H9 (cell line): ENCODE measurements at regions not wholly inside any gene's neighbourhood (a gene's known extent, or its start where the extent isn't known, plus 50 kb on each side); places are given as distances from the start of the nearest gene placed in this dataset.

ENCODE experiments used
- DNase-seq: peaks from one replicate; pipeline ENCODE4 v3.0.0-alpha.2; 2017
- H2AFZ ChIP-seq: one replicate; pipeline ENCODE4 v1.6.1; 2013; ENCODE audit warnings: mild to moderate bottlenecking, low read length, control low read depth, moderate library complexity
- H2AK5ac ChIP-seq: 2 replicates; pipeline ENCODE4 v1.6.1; 2013; ENCODE audit warnings: low read length, control low read depth, mixed read lengths; ENCODE audit not compliant: insufficient read length
- H2BK120ac ChIP-seq: one replicate; pipeline ENCODE4 v1.6.1; 2013; ENCODE audit warnings: low read depth, mild to moderate bottlenecking, low read length, control low read depth, inconsistent platforms; ENCODE audit not compliant: poor library complexity, severe bottlenecking
- H2BK12ac ChIP-seq: 2 replicates; pipeline ENCODE4 v1.6.1; 2013; ENCODE audit warnings: low read length, control low read depth, mixed read lengths, low read depth; ENCODE audit not compliant: insufficient read length
- H2BK15ac ChIP-seq: 2 replicates; pipeline ENCODE4 v1.6.1; 2013; ENCODE audit warnings: low read depth, low read length, control low read depth
- H2BK20ac ChIP-seq: one replicate; pipeline ENCODE4 v1.6.1; 2013; ENCODE audit warnings: low read depth, mild to moderate bottlenecking, low read length, control low read depth, inconsistent platforms; ENCODE audit not compliant: poor library complexity, severe bottlenecking
- H2BK5ac ChIP-seq: 2 replicates; pipeline ENCODE4 v1.6.1; 2013; ENCODE audit warnings: low read length, control low read depth, mixed read lengths; ENCODE audit not compliant: insufficient read length
- H3K14ac ChIP-seq: 2 replicates; pipeline ENCODE4 v1.6.1; 2013; ENCODE audit warnings: low read length, control low read depth; ENCODE audit not compliant: insufficient read depth
- H3K18ac ChIP-seq: 2 replicates; pipeline ENCODE4 v1.6.1; 2013; ENCODE audit warnings: low read depth, mild to moderate bottlenecking, mixed read lengths, low read length, control low read depth; ENCODE audit not compliant: insufficient read length
- H3K23ac ChIP-seq: 2 replicates; pipeline ENCODE4 v1.6.1; 2013; ENCODE audit warnings: low read length, control low read depth, mixed read lengths, low read depth; ENCODE audit not compliant: insufficient read length
- H3K23me2 ChIP-seq: 2 replicates; pipeline ENCODE4 v1.6.1; 2013; ENCODE audit warnings: low read depth, mild to moderate bottlenecking, mixed read lengths, low read length, control low read depth; ENCODE audit not compliant: insufficient read length, poor library complexity, severe bottlenecking
- H3K27ac ChIP-seq: 2 replicates; pipeline ENCODE4 v1.5.1; 2013; ENCODE audit warnings: low read length, control low read depth, mixed read lengths, low read depth; ENCODE audit not compliant: insufficient read length
- H3K27me3 ChIP-seq: 2 replicates; pipeline ENCODE4 v1.6.1; 2013; ENCODE audit warnings: low read length, control low read depth, inconsistent platforms; ENCODE audit not compliant: insufficient read depth
- H3K4ac ChIP-seq: 2 replicates; pipeline ENCODE4 v1.6.1; 2013; ENCODE audit warnings: low read depth, mild to moderate bottlenecking, control low read depth, inconsistent platforms, low read length, moderate library complexity
- H3K4me1 ChIP-seq: 2 replicates; pipeline ENCODE4 v1.6.1; 2013; ENCODE audit warnings: low read length, control low read depth, inconsistent platforms; ENCODE audit not compliant: insufficient read depth
- H3K4me2 ChIP-seq: 2 replicates; pipeline ENCODE4 v1.6.1; 2013; ENCODE audit warnings: low read length, control low read depth, mixed read lengths; ENCODE audit not compliant: insufficient read length, insufficient read depth
- H3K56ac ChIP-seq: 2 replicates; pipeline ENCODE4 v1.6.1; 2013; ENCODE audit warnings: low read depth, mild to moderate bottlenecking, mixed read lengths, low read length, control low read depth; ENCODE audit not compliant: insufficient read length
- H3K79me1 ChIP-seq: 2 replicates; pipeline ENCODE4 v1.6.1; 2013; ENCODE audit warnings: low read depth, mild to moderate bottlenecking, moderate library complexity, low read length, control low read depth, inconsistent platforms; ENCODE audit not compliant: insufficient read depth, poor library complexity, severe bottlenecking
- H3K79me2 ChIP-seq: 2 replicates; pipeline ENCODE4 v1.6.1; 2013; ENCODE audit warnings: low read length, control low read depth, inconsistent platforms; ENCODE audit not compliant: insufficient read depth
- H3K9ac ChIP-seq: 2 replicates; pipeline ENCODE4 v1.6.1; 2013; ENCODE audit warnings: low read length, control low read depth, mixed read lengths; ENCODE audit not compliant: insufficient read length; ENCODE audit errors: extremely low read depth
- H3K9me3 ChIP-seq: one replicate; pipeline ENCODE4 v1.6.1; 2013; ENCODE audit warnings: low read depth, low read length, inconsistent platforms; ENCODE audit not compliant: control insufficient read depth
- H3T11ph ChIP-seq: one replicate; pipeline ENCODE4 v1.6.1; 2013; ENCODE audit warnings: mild to moderate bottlenecking, low read length, control low read depth, inconsistent platforms
- H4K20me1 ChIP-seq: one replicate; pipeline ENCODE4 v1.6.1; 2013; ENCODE audit not compliant: control insufficient read depth, insufficient read length, insufficient read depth
- H4K5ac ChIP-seq: 2 replicates; pipeline ENCODE4 v1.6.1; 2013; ENCODE audit warnings: low read depth, mild to moderate bottlenecking, mixed read lengths, low read length, control low read depth; ENCODE audit not compliant: insufficient read length
- H4K8ac ChIP-seq: replicated peaks from 2 replicates; pipeline ENCODE4 v1.6.1; 2013; ENCODE audit warnings: low read length, control low read depth, mixed read lengths, low read depth; ENCODE audit not compliant: insufficient read length
- H4K91ac ChIP-seq: 2 replicates; pipeline ENCODE4 v1.6.1; 2013; ENCODE audit warnings: low read depth, mild to moderate bottlenecking, moderate library complexity, mixed read lengths, low read length, control low read depth; ENCODE audit not compliant: insufficient read length
- H3K27ac Mint-ChIP-seq, 3 experiments: 2 replicates in 2 of 3; 3 replicates in 1 of 3; pipeline ENCODE4 v1.8.0; 2020 to 2021; ENCODE audit warnings: mixed read lengths in 3 of 3, mild to moderate bottlenecking in 1 of 3, moderate library complexity in 1 of 3
- H3K27me3 Mint-ChIP-seq: 2 replicates; pipeline ENCODE4 v1.8.0; 2021; ENCODE audit warnings: low read depth, mild to moderate bottlenecking, moderate library complexity, mixed read lengths
- H3K36me3 Mint-ChIP-seq, 3 experiments: 2 replicates in 2 of 3; 3 replicates in 1 of 3; pipeline ENCODE4 v1.8.0; 2020 to 2021; ENCODE audit warnings: low read depth in 3 of 3, mixed read lengths in 3 of 3; ENCODE audit not compliant: insufficient read depth in 1 of 3
- H3K4me1 Mint-ChIP-seq, 2 experiments: 2 replicates each; pipeline ENCODE4 v1.8.0; 2020; ENCODE audit warnings: mixed read lengths in 2 of 2
- H3K4me3 Mint-ChIP-seq, 2 experiments: 2 replicates in 1 of 2; 3 replicates in 1 of 2; pipeline ENCODE4 v1.8.0; 2020 to 2021; ENCODE audit warnings: mild to moderate bottlenecking in 2 of 2, mixed read lengths in 2 of 2, moderate library complexity in 1 of 2
- H3K9me3 Mint-ChIP-seq, 2 experiments: 2 replicates in 1 of 2; 3 replicates in 1 of 2; pipeline ENCODE4 v1.8.0; 2020; ENCODE audit warnings: mild to moderate bottlenecking in 2 of 2, mixed read lengths in 2 of 2, moderate library complexity in 1 of 2
- CTCF ChIP-seq: fragments of 200-600 bp; sonication (generic); conservative IDR thresholded peaks from 3 replicates; pipeline ENCODE4 v1.8.0; 2021; ENCODE audit warnings: antibody characterized with exemption, mild to moderate bottlenecking
- WGBS: extraction: QIAGEN DNeasy Blood & Tissue Kit; methylation state at CpG from one replicate; pipeline ENCODE4 v1.1.7; 2013; ENCODE audit warnings: missing lambda C conversion rate, low lambda C conversion rate, mixed read lengths; ENCODE audit not compliant: insufficient read length; ENCODE audit errors: extremely low coverage; 5-methylcytosine and 5-hydroxymethylcytosine counted together

DNA sequence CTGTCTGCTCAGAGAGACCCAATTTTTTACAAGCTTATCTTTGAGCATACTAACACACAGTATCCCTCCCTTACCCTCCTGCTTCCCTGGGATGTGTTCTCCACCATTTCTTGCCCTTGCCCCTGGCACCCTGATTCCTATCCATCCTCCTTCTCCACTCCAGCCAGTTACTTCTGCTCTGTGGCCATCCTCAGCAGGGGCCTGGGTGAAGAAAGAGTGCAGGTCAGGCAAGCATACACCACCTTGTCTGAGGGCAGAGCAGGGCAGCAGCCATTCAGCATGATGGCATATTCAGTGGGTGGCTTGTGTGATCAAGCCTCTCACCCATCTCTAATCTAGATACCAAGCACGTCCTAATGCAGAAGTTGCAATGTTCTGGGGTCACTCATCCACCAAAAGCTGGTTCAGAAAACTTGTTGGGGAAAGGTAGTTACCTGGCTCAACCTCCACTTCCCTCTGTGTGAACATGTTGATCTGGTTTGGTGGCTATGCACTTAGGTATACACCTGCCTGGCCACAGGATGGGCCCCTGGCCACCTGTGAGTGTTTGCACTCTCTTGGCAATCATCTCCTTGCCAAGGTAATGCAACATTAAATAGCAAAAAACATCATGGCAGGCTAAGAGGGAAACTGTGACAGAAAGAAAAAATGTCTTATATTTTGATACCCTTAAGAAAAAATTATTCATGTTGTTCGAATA, 900.3 kb upstream of the MIR17HG start:
- H3K9ac ChIP-seq, result no peak overlapping the region
- no peak overlapping the region; a peak in 1 of 7 replicates for H3K27ac Mint-ChIP-seq
- H3K9me3 ChIP-seq, result no peaks in the 10 kb centered on the region
- no peak overlapping the region for H2AK5ac ChIP-seq
- no peak overlapping the region for H3K18ac ChIP-seq
- no peak overlapping the region for H2BK20ac ChIP-seq
- no peak overlapping the region for H3K4me2 ChIP-seq
- no peaks in the 10 kb centered on the region for H3K79me2 ChIP-seq
- no peak overlapping the region for H3K4ac ChIP-seq
- no peaks in the 10 kb centered on the region for H3K4me1 ChIP-seq
- DNase-seq, result no peak
- H3K14ac ChIP-seq, result no peak overlapping the region
- no peak overlapping the region for H3K56ac ChIP-seq
- no peaks in the 10 kb centered on the region for H3K27me3 ChIP-seq
- TF ChIP-seq CTCF, result no peak
- H3K23me2 ChIP-seq, result no peaks in the 10 kb centered on the region
- H3T11ph ChIP-seq, result no peak overlapping the region
- H3K9me3 Mint-ChIP-seq, result no peaks in the 10 kb centered on the region
- H2AFZ ChIP-seq, result no peak overlapping the region
- no peaks in the 10 kb centered on the region; a peak in 1 of 7 replicates for H3K36me3 Mint-ChIP-seq
- no peaks in the 10 kb centered on the region for H4K20me1 ChIP-seq
- H3K23ac ChIP-seq, result no peak overlapping the region
- no peaks in the 10 kb centered on the region for H3K27me3 Mint-ChIP-seq
- H4K8ac ChIP-seq, result no peak overlapping the region
- no CpG with 5 or more reads among the region's 2 CpGs for WGBS
- H2BK12ac ChIP-seq, result no peak overlapping the region
- no peak overlapping the region for H2BK5ac ChIP-seq
- no peaks in the 10 kb centered on the region for H3K79me1 ChIP-seq
- no peak overlapping the region for H3K27ac ChIP-seq
- H3K4me3 Mint-ChIP-seq, result no peak overlapping the region
- H2BK120ac ChIP-seq, result no peak overlapping the region
- H4K91ac ChIP-seq, result no peak overlapping the region
- H3K4me1 Mint-ChIP-seq, result peaks cover 9 to 14% of the 10 kb centered on the region in 2 experiments
- 0 out of 2 replicates have a peak overlapping the region, but pooled peaks have one; percentile 19 for H2BK15ac ChIP-seq
- no peak overlapping the region for H4K5ac ChIP-seq
